NCI-H2171 (cell line): ENCODE measurements at regions not wholly inside any gene's neighbourhood (a gene's known extent, or its start where the extent isn't known, plus 50 kb on each side); places are given as distances from the start of the nearest gene placed in this dataset.

Source experiments
- DNase-seq: peaks from one replicate; lab custom pipeline; 2025; lab: John Stamatoyannopoulos, UW

DNA sequence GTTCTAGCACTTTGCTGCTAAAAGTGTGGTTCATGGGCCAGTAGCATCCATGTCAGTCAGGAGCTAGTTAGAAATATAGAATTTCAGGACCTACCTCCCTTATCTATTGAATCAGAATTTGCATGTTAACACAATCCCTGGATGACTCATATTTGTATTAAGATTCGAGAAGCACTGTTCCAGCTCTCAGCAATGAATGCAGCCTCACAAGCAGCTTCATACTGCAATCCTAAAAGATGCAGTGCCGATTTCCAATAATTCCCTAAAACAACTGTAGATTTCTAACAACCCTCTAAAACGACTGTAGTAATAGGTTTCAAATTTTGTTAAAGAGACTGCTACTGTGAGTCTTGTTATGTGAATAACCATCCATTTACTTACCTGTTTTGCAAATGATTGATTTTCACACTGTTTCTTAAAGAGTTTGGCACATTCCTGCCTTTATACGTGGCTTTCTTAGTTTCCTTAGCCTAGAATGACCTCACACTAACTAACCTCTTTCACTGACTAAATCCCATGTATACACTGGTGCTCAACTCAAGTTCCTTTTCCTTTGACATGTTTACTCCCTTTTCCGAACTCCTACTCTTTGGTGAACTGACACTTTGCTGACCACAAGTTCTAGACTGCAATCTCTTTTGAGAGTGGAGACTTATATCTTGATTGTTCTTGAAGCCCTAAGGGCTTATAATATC is 511.8 kb downstream of the METTL15 start:
- DNase-seq: no peak

DNA sequence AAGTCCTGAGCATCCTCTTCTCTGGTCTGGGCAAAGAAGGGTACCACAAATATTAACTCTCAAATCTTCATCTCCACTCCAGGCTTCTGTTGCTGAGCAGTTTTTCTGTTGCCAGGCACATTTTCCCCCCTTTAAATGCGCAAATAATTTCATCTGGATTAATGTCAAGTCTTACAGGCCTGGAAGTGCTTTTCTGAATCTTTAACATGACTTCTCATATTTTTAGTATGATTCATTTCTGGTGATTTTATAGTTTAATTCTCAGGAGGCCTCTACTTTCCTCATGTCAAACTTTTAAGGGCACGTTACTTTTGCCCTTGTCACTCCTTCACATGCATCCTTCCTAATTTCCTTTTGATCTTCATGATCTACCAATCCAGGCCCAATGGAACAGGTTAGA is 510.2 kb downstream of the METTL15 start:
- DNase-seq: no peak

GRCh38 chr11:28616160-28616965 is 508.2 kb downstream of the METTL15 start:
- no peak for DNase-seq

- DNase-seq: no peak
These were observed 507.4 kb downstream of the METTL15 start for GRCh38 chr11:28615542-28615941.

GRCh38 chr11:28606930-28607329 is 498.7 kb downstream of the METTL15 start:
- DNase-seq: no peak

DNA sequence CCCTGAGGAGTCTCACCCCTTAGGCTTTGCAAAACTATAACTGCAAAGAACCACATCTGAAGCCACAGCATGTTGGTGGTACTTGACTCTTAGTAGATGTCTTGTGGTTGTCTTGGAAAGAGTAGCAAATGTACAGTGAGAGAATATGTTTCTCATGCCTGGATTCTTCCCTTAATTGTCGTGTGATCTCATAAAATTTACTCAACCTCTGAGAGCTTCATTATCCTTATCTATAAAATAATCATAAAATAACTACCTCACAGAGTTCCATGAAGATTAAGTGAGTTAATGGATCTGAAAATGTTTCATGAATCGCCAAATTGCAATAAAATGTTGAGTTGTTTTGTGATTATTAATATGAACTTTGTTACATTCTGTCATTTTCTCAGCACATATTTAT is 491.5 kb downstream of the METTL15 start:
- no peak for DNase-seq

GRCh38 chr11:28598531-28598930 is 490.3 kb downstream of the METTL15 start:
- no peak for DNase-seq

- no peak for DNase-seq
These were observed 488.6 kb downstream of the METTL15 start for GRCh38 chr11:28596816-28597215.

DNA sequence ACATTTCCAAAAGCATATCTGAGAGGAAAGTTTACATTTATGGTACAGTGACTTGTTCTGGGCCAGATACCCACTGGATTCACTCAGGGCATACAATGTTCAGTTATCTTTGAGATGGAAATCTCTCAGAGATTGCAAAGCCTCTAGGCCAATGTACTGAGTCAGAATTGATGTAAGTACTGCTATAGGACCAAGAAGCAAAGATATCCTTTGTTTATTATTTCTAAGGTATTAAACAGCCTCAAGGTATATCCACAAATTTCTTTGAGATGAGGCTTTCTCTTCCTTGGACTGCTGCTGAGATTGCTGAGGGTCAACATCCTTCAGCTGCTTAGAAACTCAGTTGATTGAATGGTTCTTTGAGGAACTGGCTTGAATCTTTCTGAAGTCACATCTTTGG is 484.0 kb downstream of the METTL15 start:
- no peak for DNase-seq

DNA sequence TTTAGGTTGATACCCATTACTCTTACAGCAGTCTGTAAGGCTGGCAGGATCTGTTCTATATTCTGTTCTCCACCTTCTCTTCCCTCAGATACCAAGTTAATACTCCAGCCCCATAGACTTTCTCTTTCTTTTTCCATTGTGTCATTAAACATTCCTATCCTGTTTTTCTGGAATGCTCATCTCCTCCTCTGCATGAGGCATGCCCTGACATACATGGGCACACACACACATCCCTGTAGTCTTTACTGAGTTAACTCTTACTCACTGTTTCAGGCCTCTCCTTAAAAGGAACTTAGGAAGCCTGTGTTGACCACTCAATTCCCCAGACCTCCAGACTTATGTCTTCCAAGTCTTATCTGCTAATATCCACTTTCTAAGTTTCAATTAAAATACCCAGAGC is 476.8 kb downstream of the METTL15 start:
- no peak for DNase-seq

GRCh38 chr11:28582506-28582905 is 474.3 kb downstream of the METTL15 start:
- DNase-seq: no peak

- no peak for DNase-seq
These were observed 473.4 kb downstream of the METTL15 start for GRCh38 chr11:28581286-28582242.

DNA sequence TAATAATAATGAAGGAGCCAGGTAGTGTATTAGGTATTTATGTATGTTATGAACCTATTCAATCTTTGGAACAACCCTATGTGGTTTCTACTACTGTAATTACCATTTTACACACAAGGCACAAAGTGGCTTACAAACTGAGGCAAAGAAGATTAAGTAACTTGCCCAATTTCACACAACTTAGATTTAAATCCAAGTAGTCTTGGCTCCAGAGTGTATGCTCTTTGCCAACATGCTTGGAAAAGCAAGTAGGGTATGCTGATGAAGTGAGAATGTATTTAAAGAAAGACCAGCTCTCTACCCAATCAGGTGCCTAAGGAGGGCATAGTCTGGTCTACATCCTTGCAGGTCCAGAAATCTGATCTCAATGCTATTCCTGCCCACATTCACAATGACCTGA is 463.2 kb downstream of the METTL15 start:
- DNase-seq: no peak

- DNase-seq: no peak
These were observed 460.9 kb downstream of the METTL15 start for GRCh38 chr11:28569106-28569505.

GRCh38 chr11:28566339-28567089 is 458.3 kb downstream of the METTL15 start:
- no peak for DNase-seq

DNA sequence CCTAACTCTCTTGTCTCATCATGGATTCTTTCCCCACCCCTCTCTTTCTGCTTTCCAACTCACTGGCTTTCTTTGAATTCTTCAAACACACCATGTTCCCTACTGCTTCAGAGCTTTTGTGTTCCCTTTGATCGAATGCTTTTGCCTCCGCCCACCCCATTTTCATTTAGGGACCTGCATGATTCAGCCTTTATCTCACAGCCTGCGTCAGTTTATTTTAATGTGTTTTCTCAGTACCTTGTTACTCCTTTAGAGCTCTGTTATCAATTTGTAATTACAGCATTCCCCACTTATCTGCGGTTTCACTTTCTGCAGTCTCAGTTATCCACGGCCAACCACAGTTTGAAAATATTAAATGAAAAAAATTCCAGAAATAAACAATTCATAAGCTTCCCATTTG is 451.3 kb downstream of the METTL15 start:
- DNase-seq: no peak

- no peak for DNase-seq
These were observed 439.1 kb downstream of the METTL15 start for GRCh38 chr11:28547321-28547741.

DNA sequence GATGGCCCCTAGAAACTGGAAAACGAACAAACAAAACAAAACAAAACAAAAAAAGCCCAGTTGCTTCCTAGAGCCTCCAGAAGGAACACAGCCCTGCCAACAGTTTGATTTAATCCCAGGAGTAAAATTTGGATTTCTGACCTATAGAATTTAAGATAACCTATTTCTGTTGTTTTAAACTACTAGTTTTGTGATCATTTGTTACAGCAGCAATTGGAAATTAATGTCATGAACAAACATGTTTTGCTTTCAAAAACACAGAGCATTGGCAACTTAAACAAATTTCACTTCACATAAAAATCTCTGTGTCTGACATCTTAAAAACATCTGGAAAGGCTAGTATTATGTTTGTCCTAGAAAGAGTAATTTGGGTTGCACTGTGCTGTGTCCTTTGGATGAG is 437.3 kb downstream of the METTL15 start:
- DNase-seq: no peak

DNA sequence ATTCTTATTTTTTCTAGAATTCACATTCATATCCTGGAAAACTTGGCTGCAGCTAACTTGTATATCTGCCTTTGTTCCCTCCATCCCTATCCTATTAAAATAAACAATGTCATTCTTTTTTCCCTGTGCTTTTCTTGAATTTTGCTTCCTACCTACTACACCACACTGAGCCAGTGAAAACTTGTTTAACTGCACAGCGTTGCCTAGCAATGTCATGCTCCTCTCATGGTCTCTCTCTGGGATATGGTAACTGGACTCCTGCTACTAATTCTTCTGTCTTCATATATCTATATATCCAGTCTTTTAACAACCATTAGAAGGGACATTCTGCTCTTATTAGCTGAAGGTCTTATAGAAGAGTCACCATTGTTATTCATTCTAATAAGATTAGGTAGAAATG is 434.4 kb downstream of the METTL15 start:
- DNase-seq: no peak

GRCh38 chr11:28539239-28540030 is 431.2 kb downstream of the METTL15 start:
- DNase-seq: no peak

- DNase-seq: no peak
These were observed 429.6 kb downstream of the METTL15 start for GRCh38 chr11:28537822-28538221.
